B cell (primary cell): ENCODE measurements at regions not wholly inside any gene's neighbourhood (a gene's known extent, or its start where the extent isn't known, plus 50 kb on each side); places are given as distances from the start of the nearest gene placed in this dataset.

Experiments
- EZH2 ChIP-seq: IDR thresholded peaks from 2 replicates; pipeline ENCODE4 v1.6.1; 2012; ENCODE audit warnings: borderline replicate concordance, low read depth, mild to moderate bottlenecking, moderate library complexity, low read length; ENCODE audit not compliant: insufficient read depth, poor library complexity, severe bottlenecking
- TF ChIP-seq, protein P1 (sequence below): fragments of 200-600 bp; IDR thresholded peaks from one replicate; pipeline ENCODE4 v1.8.0; 2022; ENCODE audit warnings: antibody characterized with exemption, mild to moderate bottlenecking

DNA sequence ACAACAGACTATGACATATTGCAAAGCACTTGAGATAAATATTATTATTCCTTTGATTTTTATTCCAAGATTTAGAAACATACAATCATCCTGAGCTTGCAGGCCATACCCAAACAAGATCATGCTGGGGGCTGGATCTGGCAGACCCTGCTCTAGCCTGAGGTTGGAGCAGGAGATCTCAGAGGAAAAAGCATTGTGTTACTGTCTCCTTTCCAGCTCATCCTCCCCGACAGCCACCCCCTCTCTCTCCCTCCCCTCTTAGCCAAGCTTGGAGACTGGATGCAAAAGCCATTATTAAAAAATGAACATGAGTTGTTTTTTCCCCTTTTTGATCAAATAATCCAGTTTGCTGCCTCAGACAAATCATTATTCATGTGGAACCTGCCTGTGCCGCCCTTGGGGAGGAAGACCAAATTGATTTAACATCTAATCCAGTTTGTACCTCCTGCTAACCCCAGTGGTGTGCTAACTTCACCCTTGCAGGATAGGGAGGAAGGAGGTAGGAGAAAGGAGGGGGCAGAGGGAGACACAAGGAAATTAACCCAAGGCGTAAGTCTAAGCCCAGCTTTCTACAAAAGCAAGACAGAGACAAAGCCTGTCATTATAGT, 565.8 kb upstream of the TBX3 start:
- TF ChIP-seq, protein P1, sequence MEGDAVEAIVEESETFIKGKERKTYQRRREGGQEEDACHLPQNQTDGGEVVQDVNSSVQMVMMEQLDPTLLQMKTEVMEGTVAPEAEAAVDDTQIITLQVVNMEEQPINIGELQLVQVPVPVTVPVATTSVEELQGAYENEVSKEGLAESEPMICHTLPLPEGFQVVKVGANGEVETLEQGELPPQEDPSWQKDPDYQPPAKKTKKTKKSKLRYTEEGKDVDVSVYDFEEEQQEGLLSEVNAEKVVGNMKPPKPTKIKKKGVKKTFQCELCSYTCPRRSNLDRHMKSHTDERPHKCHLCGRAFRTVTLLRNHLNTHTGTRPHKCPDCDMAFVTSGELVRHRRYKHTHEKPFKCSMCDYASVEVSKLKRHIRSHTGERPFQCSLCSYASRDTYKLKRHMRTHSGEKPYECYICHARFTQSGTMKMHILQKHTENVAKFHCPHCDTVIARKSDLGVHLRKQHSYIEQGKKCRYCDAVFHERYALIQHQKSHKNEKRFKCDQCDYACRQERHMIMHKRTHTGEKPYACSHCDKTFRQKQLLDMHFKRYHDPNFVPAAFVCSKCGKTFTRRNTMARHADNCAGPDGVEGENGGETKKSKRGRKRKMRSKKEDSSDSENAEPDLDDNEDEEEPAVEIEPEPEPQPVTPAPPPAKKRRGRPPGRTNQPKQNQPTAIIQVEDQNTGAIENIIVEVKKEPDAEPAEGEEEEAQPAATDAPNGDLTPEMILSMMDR, result no peak
- TF ChIP-seq EZH2, result no peak
